ENCODE measurements at regions not wholly inside any gene's neighbourhood (a gene's known extent, or its start where the extent isn't known, plus 50 kb on each side); places are given as distances from the start of the nearest gene placed in this dataset.

DNA sequence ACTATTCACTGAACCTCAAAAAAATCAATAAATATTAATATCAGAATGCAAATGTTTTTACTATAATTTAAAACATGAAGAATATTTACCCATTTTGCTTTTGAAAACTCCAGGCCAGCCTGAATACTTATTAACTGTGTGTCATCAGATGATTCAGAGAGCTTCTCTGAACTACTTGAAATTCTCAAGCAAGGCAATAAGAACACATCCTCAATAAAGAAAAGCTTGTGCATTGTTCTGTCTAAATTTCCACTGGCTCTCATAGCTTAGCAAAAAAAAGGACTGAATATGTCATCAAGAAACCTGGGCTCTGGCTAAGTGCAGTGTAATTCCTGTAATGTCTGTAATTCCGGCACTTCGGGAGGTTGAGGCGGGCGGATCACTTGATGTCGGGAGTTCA, 194.1 kb downstream of the BTG1 start:
- DNase-seq: no peak
- no peak overlapping the region for H3K27ac ChIP-seq (replicated peaks)
- H3K4me1 ChIP-seq: no peaks in the 10 kb centered on the region
- TF ChIP-seq, protein P1, sequence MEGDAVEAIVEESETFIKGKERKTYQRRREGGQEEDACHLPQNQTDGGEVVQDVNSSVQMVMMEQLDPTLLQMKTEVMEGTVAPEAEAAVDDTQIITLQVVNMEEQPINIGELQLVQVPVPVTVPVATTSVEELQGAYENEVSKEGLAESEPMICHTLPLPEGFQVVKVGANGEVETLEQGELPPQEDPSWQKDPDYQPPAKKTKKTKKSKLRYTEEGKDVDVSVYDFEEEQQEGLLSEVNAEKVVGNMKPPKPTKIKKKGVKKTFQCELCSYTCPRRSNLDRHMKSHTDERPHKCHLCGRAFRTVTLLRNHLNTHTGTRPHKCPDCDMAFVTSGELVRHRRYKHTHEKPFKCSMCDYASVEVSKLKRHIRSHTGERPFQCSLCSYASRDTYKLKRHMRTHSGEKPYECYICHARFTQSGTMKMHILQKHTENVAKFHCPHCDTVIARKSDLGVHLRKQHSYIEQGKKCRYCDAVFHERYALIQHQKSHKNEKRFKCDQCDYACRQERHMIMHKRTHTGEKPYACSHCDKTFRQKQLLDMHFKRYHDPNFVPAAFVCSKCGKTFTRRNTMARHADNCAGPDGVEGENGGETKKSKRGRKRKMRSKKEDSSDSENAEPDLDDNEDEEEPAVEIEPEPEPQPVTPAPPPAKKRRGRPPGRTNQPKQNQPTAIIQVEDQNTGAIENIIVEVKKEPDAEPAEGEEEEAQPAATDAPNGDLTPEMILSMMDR (IDR thresholded peaks at IDR 0.05; ENCODE audit: borderline replicate concordance): no peak
- H3K4me3 ChIP-seq: no peak overlapping the region
- intact Hi-C loops (cut with micrococcal nuclease): no loop called here
- H3K27me3 ChIP-seq (ENCODE audit: low read depth): no peaks in the 10 kb centered on the region
- peaks cover 11% of the 10 kb centered on the region for H3K9me3 ChIP-seq (replicated peaks)
- H3K36me3 ChIP-seq: no peaks in the 10 kb centered on the region

DNA sequence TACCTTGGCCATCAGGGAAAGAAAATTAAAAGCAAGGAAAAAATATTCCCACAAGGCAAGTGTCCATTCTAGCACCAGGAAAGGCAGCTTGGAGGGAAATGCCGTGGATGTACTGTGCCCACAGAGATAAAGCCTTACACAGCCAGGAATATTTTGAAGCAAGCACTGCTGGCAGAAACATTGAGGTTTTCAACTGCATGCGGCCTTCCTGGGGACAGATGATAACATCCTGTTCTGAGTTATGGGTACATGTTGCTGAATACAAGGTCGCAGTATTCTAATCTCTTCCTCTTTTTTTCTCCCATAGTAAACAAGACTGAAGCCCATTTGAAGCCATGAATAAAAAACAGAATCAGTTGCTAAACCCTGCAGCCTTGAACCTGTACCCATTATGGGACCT, 197.1 kb downstream of the BTG1 start:
- H3K27ac ChIP-seq (replicated peaks): no peak overlapping the region
- H3K27me3 ChIP-seq (ENCODE audit: low read depth): no peaks in the 10 kb centered on the region
- no peak overlapping the region for H3K4me3 ChIP-seq
- TF ChIP-seq, protein P1 (IDR thresholded peaks at IDR 0.05; ENCODE audit: borderline replicate concordance): no peak
- intact Hi-C loops (cut with micrococcal nuclease): no loop called here
- DNase-seq: no peak
- no peaks in the 10 kb centered on the region for H3K36me3 ChIP-seq
- no peaks in the 10 kb centered on the region for H3K4me1 ChIP-seq
- H3K9me3 ChIP-seq (replicated peaks): no peaks in the 10 kb centered on the region

DNA sequence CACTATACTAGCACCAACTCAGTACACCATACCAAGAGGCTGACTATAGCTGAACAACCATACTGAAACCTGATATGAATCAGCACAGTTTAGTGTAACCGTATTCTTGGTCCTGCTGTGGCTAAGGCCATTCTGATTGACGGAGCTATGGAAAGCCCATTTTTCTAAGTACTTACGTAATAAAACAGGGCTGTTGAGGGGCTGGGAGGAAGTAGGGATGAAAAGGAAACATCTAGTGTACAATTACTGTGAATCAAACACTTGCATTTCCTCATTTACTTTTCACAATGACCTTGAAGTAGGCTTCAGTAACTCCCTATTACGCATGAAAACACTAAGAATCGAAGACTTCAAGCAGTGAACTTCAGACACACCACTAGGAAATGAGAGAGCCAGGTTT, 198.2 kb downstream of the BTG1 start:
- Histone ChIP-seq H3K4me1 (no peaks in the 10 kb centered on the region), H3K27ac (replicated peaks) (no peak overlapping the region), H3K27me3 (ENCODE audit: low read depth) (no peaks in the 10 kb centered on the region), H3K36me3 (no peaks in the 10 kb centered on the region), H3K9me3 (replicated peaks) (no peaks in the 10 kb centered on the region), H3K4me3 (no peak overlapping the region)
- DNase-seq: no peak
- intact Hi-C loops (cut with micrococcal nuclease): no loop called here
- TF ChIP-seq, protein P1 (IDR thresholded peaks at IDR 0.05; ENCODE audit: borderline replicate concordance): no peak

DNA sequence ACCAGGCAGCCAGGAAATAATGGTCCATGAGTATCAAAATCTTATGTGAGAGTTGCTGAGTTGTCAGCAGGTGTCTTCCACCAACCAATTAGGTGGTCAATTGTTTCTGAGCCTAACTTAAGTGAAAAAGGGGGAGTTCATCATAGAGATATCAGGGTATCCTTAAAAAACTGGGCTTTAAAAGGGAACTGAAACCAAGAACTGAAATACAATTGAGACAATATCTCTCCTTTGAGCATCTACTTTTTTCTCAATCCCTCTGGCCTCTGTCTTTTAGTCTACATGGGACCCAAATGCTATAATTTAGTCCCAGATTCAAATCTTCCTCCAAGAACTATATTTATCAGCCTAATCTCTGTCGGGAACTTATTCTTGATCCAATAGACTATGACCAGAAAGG, 201.0 kb downstream of the BTG1 start:
- Histone ChIP-seq H3K4me1 (peaks cover 4% of the 10 kb centered on the region), H3K27ac (replicated peaks) (no peak overlapping the region), H3K27me3 (ENCODE audit: low read depth) (no peaks in the 10 kb centered on the region), H3K36me3 (no peaks in the 10 kb centered on the region), H3K9me3 (replicated peaks) (no peaks in the 10 kb centered on the region), H3K4me3 (no peak overlapping the region)
- TF ChIP-seq, protein P1 (IDR thresholded peaks at IDR 0.05; ENCODE audit: borderline replicate concordance): no peak
- DNase-seq: no peak
- intact Hi-C loops (cut with micrococcal nuclease): no loop called here

DNA sequence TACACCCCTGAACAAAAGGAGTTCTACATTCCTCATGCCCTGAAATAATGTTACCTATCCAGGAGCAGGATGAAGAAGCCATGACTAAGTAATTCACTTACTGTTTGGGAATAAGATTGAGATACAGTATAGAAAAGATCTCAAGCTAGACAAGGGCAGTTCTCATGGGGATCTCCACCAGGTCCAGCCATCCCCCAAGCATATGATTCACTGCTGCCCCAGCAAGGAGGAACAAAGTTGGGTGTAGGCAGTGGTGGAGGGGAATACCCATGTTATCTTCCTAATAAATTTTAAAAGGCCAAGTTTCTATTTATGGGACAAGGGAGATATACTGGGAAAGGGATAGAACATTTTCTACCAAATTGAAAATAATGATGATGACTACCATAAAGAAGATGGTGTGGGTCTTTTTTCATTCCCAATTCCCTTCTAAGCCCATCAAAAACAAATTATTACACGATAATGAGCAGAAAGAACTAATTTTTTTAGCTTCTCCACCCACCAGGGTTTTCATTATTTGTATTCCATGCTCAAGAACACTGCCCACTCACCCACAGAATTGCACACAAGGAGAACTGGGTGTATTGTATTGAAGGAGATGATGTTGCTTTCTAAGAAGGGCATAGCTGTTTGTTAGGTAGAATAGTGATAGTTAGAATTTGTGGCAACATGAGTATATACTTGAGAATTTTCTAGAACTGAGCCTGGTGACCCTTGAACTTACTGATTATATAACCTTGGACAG, 204.6 kb downstream of the BTG1 start:
- Histone ChIP-seq H3K4me3 (no peak overlapping the region), H3K4me1 (peaks cover 4% of the 10 kb centered on the region), H3K27ac (replicated peaks) (no peak overlapping the region), H3K27me3 (ENCODE audit: low read depth) (no peaks in the 10 kb centered on the region), H3K36me3 (no peaks in the 10 kb centered on the region), H3K9me3 (replicated peaks) (no peaks in the 10 kb centered on the region)
- DNase-seq: no peak
- intact Hi-C loops (cut with micrococcal nuclease): no loop called here
- TF ChIP-seq, protein P1 (IDR thresholded peaks at IDR 0.05; ENCODE audit: borderline replicate concordance): no peak

All from left ventricle myocardium inferior (tissue), 1 donor.